ENCODE measurements at regions not wholly inside any gene's neighbourhood (a gene's known extent, or its start where the extent isn't known, plus 50 kb on each side); places are given as distances from the start of the nearest gene placed in this dataset.

- TF ChIP-seq CTCF (conservative IDR thresholded peaks at IDR 0.05; ENCODE audit: low read depth, low read length): no peak
- TF ChIP-seq EZH2 (IDR thresholded peaks at IDR 0.05; ENCODE audit: borderline replicate concordance, low read depth, low read length, poor library complexity, severe bottlenecking): no peak
Measured at GRCh38 chrX:81577028-81577427, 375.1 kb downstream of the SH3BGRL start.

All from A673 (cell line).